ENCODE measurements at regions not wholly inside any gene's neighbourhood (a gene's known extent, or its start where the extent isn't known, plus 50 kb on each side); places are given as distances from the start of the nearest gene placed in this dataset.
"Not testable (repeated sequence)": the region's sequence is repeated elsewhere in the genome, so short reads cannot be mapped to it uniquely, and the experiment has no call there.

- H3K4me3 ChIP-seq (ENCODE audit: low read depth, low read length): no peak overlapping the region
- no peak for TF ChIP-seq CTCF (IDR thresholded peaks at IDR 0.05; ENCODE audit: low read depth, low read length, missing control alignments)
- in situ Hi-C loops (cut with HindIII; ENCODE audit: low sequenced_read_pairs): no loop called here
- DNase-seq (ENCODE audit: low read depth): no peak
Observed at GRCh38 chr1:57536749-57537423, 113.0 kb upstream of the DAB1 start.

DNA sequence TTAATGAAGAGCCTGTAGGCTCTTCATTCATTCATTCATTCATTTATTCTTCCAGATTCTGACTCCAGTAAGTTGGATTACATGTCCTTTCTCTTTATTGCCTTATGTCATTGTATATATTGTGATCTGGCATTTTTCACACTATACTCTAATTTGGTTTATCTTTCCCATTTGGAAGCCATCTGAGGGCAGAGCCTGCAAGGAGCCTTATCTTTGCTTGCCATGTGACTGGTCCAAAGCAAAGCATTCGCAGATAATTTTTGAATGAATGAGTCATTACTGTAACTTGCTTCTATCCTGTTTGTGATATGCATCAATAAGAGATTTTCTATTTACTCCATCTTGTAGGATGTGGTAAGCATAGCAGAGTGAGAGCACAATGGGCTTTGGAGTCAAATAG, 108.4 kb upstream of the DAB1 start:
- in situ Hi-C loops (cut with HindIII; ENCODE audit: low sequenced_read_pairs): no loop called here
- no peak for TF ChIP-seq CTCF (IDR thresholded peaks at IDR 0.05; ENCODE audit: low read depth, low read length, missing control alignments)

GRCh38 chr1:57530911-57531260, 107.0 kb upstream of the DAB1 start:
- in situ Hi-C loops (cut with HindIII; ENCODE audit: low sequenced_read_pairs); DNase-seq (ENCODE audit: low read depth); H3K4me3 ChIP-seq (ENCODE audit: low read depth, low read length): not testable (repeated sequence)

More for the DNA sequence above, 108.4 kb upstream of the DAB1 start:
- DNase-seq (ENCODE audit: low read depth): no peak
- no peak overlapping the region for H3K4me3 ChIP-seq (ENCODE audit: low read depth, low read length)

DNA sequence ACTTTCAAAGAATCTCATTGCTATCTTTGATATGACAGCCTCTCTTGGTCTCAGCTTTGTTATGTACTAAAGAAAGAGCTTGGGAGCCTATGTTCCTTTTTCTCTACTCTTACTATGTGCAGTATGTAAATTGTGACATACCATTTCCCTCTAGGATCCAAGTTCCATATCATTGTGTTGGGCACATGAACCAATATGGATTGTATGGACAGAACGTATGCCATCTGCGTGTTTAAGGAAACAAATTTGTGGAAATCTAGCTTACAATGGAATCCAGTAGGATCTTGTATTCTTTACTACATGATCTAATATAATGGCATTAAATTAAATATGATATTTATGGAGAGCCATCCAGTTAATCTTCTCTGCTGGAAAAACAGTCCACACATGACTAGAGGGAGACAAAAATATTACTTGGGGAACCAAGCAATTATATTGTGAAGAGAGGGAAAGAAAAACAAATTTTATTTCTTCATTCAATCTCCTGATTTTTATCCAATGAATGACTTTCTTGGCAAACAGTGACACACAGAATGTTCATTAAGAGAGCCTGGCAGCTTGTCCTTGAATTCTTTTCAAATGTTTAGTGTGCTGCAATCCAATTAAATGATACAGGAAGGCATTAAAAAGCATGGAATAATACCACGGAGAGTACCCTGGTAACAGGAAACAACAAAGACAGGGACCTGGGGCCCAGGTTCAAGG, 106.5 kb upstream of the DAB1 start:
- no peak overlapping the region for H3K4me3 ChIP-seq (ENCODE audit: low read depth, low read length)
- TF ChIP-seq CTCF (IDR thresholded peaks at IDR 0.05; ENCODE audit: low read depth, low read length, missing control alignments): no peak
- no peak for DNase-seq (ENCODE audit: low read depth)
- in situ Hi-C loops (cut with HindIII; ENCODE audit: low sequenced_read_pairs): no loop called here

GRCh38 chr1:57522575-57522974, 98.7 kb upstream of the DAB1 start:
- in situ Hi-C loops (cut with HindIII; ENCODE audit: low sequenced_read_pairs): no loop called here
- TF ChIP-seq CTCF (IDR thresholded peaks at IDR 0.05; ENCODE audit: low read depth, low read length, missing control alignments): no peak
- DNase-seq (ENCODE audit: low read depth): no peak
- no peak overlapping the region for H3K4me3 ChIP-seq (ENCODE audit: low read depth, low read length)

- H3K4me3 ChIP-seq (ENCODE audit: low read depth, low read length): no peak overlapping the region
- in situ Hi-C loops (cut with HindIII; ENCODE audit: low sequenced_read_pairs): no loop called here
- no peak for TF ChIP-seq CTCF (IDR thresholded peaks at IDR 0.05; ENCODE audit: low read depth, low read length, missing control alignments)
- no peak for DNase-seq (ENCODE audit: low read depth)
Observed at GRCh38 chr1:57520743-57521515, 97.1 kb upstream of the DAB1 start.

DNA sequence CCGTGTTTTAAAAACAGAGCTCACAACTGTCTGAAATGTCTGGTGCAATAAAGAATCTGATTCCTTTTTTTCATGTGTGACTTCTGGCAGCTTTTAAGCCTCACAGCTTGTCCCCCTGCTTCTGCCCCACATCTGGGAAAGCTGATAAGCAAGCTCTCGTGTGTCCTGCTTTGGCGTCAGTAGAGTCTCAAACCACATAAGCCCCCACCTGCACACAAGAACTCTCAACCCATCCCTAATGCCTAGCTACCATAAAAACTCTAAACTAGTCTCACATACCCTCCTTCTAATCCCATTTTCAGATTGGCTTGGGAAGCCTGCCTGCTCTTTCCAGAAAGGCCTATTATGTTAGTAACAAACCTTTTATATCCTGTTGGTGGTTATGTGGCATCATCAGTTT, 94.6 kb upstream of the DAB1 start:
- no peak for DNase-seq (ENCODE audit: low read depth)
- no peak overlapping the region for H3K4me3 ChIP-seq (ENCODE audit: low read depth, low read length)
- no peak for TF ChIP-seq CTCF (IDR thresholded peaks at IDR 0.05; ENCODE audit: low read depth, low read length, missing control alignments)
- in situ Hi-C loops (cut with HindIII; ENCODE audit: low sequenced_read_pairs): no loop called here

All from astrocyte of the cerebellum (primary cell).